ENCODE measurements at regions not wholly inside any gene's neighbourhood (a gene's known extent, or its start where the extent isn't known, plus 50 kb on each side); places are given as distances from the start of the nearest gene placed in this dataset.

GRCh38 chr5:82335806-82336205 is 57.7 kb upstream of the RPS23 start:
- Mint-ChIP-seq H3K36me3 (no peaks in the 10 kb centered on the region), H3K4me1 (ENCODE audit: unreplicated experiment) (peaks cover 8% of the 10 kb centered on the region), H3K4me3 (no peak overlapping the region), H3K9me3 (no peaks in the 10 kb centered on the region), H3K27me3 (no peaks in the 10 kb centered on the region), H3K27ac (no peak overlapping the region)
- no peak for DNase-seq (ENCODE audit: extremely low spot score, unreplicated experiment)
- TF ChIP-seq, protein P1, sequence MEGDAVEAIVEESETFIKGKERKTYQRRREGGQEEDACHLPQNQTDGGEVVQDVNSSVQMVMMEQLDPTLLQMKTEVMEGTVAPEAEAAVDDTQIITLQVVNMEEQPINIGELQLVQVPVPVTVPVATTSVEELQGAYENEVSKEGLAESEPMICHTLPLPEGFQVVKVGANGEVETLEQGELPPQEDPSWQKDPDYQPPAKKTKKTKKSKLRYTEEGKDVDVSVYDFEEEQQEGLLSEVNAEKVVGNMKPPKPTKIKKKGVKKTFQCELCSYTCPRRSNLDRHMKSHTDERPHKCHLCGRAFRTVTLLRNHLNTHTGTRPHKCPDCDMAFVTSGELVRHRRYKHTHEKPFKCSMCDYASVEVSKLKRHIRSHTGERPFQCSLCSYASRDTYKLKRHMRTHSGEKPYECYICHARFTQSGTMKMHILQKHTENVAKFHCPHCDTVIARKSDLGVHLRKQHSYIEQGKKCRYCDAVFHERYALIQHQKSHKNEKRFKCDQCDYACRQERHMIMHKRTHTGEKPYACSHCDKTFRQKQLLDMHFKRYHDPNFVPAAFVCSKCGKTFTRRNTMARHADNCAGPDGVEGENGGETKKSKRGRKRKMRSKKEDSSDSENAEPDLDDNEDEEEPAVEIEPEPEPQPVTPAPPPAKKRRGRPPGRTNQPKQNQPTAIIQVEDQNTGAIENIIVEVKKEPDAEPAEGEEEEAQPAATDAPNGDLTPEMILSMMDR (conservative IDR thresholded peaks at IDR 0.05): no peak

DNA sequence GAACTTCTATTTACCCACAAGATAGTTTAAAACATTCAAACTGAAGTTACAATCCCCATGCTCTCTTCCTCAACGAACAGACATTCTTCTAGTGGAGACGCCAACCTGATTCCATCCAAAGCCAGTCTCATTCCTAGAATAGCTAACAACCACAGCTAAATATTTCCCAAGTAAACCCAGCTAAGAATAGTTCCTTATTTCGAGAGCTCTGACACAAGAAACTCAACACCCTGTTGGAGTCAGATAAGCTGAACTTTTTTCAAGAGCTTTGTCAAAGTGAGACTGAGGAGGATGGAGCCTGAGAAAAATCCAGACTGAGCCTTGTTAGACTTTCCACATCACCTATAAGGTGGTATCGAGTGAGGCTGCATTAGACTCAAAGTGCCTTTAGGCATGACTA is 56.7 kb upstream of the RPS23 start:
- TF ChIP-seq, protein P1 (conservative IDR thresholded peaks at IDR 0.05): no peak
- H3K4me3 Mint-ChIP-seq: no peak overlapping the region
- no peaks in the 10 kb centered on the region for H3K9me3 Mint-ChIP-seq
- no peak for DNase-seq (ENCODE audit: extremely low spot score, unreplicated experiment)
- H3K27ac Mint-ChIP-seq: no peak overlapping the region
- no peaks in the 10 kb centered on the region for H3K36me3 Mint-ChIP-seq
- H3K27me3 Mint-ChIP-seq: no peaks in the 10 kb centered on the region
- peaks cover 8% of the 10 kb centered on the region for H3K4me1 Mint-ChIP-seq (ENCODE audit: unreplicated experiment)

DNA sequence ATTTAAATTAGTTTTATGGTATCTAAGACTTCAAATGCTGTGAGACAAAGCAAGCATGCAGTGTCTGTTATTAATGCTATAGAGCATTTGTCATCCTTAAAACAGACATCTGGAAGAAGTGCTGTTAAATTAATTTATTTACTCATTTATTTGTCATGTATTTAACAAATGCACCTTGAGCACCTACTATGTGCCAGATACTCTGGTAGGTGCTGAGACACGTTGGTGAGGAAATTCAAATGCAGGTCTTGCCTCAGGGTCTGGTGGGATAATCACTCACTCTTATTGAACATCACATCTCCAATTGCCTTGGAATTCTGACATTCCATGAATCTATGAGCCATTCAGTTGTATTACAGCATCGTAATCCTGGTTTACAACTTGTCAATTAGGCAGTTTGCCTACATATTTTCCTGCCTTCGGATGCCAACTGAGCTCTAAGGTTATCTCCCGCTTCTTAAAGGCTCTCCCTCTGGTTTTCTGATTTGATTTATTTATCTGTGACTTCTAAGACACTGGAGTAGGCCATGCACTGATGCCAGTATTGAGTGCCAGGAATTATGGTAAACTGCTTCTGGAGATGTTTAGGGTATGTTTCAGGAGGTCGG is 56.0 kb upstream of the RPS23 start:
- Mint-ChIP-seq H3K27me3 (no peaks in the 10 kb centered on the region), H3K4me1 (ENCODE audit: unreplicated experiment) (peaks cover 8% of the 10 kb centered on the region)

GRCh38 chr5:82332886-82333615 is 54.9 kb upstream of the RPS23 start:
- Mint-ChIP-seq H3K4me3 (no peak overlapping the region), H3K27ac (no peak overlapping the region), H3K27me3 (no peaks in the 10 kb centered on the region), H3K4me1 (ENCODE audit: unreplicated experiment) (peaks cover 4% of the 10 kb centered on the region), H3K36me3 (no peaks in the 10 kb centered on the region), H3K9me3 (no peaks in the 10 kb centered on the region)
- TF ChIP-seq, protein P1 (conservative IDR thresholded peaks at IDR 0.05): no peak
- no peak for DNase-seq (ENCODE audit: extremely low spot score, unreplicated experiment)

More for the DNA sequence above, 56.0 kb upstream of the RPS23 start:
- Mint-ChIP-seq H3K36me3 (no peaks in the 10 kb centered on the region), H3K27ac (no peak overlapping the region), H3K4me3 (no peak overlapping the region), H3K9me3 (no peaks in the 10 kb centered on the region)
- DNase-seq (ENCODE audit: extremely low spot score, unreplicated experiment): no peak
- TF ChIP-seq, protein P1 (conservative IDR thresholded peaks at IDR 0.05): no peak

DNA sequence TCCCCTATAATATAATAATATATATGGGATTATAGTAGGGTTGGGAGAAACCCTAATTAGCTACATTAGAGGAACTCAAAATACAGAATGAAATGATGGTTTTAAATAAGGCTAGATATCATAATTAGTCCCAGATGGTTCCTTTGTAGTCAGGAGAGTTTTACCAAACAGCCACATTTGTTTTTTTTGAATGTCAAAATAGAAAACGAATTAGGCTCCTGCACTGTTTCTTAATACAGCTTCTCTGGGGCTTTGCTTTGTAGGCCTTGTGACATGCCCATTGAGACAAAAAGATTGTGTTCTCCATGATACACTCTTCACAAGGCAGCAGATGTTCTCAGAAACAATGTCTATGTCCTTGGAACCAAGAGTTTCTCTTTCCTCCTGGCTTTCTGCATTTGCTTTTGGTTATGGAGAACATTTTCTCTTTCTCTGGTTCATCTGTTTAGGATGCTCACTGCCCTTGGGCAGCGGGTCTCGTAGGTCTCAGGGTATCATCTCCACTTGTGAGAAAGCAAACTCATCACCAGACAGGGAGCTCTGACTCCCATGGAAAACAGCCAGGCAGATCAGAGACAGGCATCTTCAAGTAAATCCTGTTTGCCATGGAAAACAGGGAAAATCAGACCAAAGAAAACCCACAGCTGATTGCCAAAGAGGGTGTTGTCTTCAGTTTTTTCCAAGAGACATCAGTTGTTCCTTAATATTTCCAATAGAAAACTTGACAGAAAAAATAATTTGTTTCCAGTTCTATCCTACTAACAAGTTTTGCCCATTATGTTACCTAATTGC is 54.1 kb upstream of the RPS23 start:
- Mint-ChIP-seq H3K27ac (no peak overlapping the region), H3K4me1 (ENCODE audit: unreplicated experiment) (peaks cover 4% of the 10 kb centered on the region), H3K27me3 (no peaks in the 10 kb centered on the region), H3K9me3 (no peaks in the 10 kb centered on the region), H3K36me3 (no peaks in the 10 kb centered on the region), H3K4me3 (no peak overlapping the region)
- DNase-seq (ENCODE audit: extremely low spot score, unreplicated experiment): no peak
- TF ChIP-seq, protein P1 (conservative IDR thresholded peaks at IDR 0.05): no peak

All from type B pancreatic cell (in vitro differentiated cells).